ENCODE measurements at regions not wholly inside any gene's neighbourhood (a gene's known extent, or its start where the extent isn't known, plus 50 kb on each side); places are given as distances from the start of the nearest gene placed in this dataset.
A peak's percentile ranks its signal among the peaks of the same experiment; 100 is the strongest.

- Mint-ChIP-seq H3K4me1 (ENCODE audit: low read depth) (no peaks in the 10 kb centered on the region), H3K36me3 (ENCODE audit: low read depth) (no peaks in the 10 kb centered on the region), H3K27ac (no peak overlapping the region), H3K4me3 (no peak overlapping the region), H3K9me3 (no peaks in the 10 kb centered on the region), H3K27me3 (ENCODE audit: low read depth) (no peaks in the 10 kb centered on the region)
- DNase-seq (ENCODE audit: low spot score): no peak
These were observed 324.8 kb downstream of the PMP22 start for GRCh38 chr17:14940108-14940937.

GRCh38 chr17:14935845-14936485 is 329.2 kb downstream of the PMP22 start:
- Mint-ChIP-seq H3K36me3 (ENCODE audit: low read depth) (no peaks in the 10 kb centered on the region), H3K4me1 (ENCODE audit: low read depth) (no peaks in the 10 kb centered on the region), H3K27ac (no peak overlapping the region), H3K27me3 (ENCODE audit: low read depth) (no peaks in the 10 kb centered on the region), H3K9me3 (no peaks in the 10 kb centered on the region), H3K4me3 (no peak overlapping the region)
- no peak for DNase-seq (ENCODE audit: low spot score)

- Mint-ChIP-seq H3K4me1 (ENCODE audit: low read depth) (no peaks in the 10 kb centered on the region), H3K9me3 (no peaks in the 10 kb centered on the region), H3K27me3 (ENCODE audit: low read depth) (no peaks in the 10 kb centered on the region), H3K27ac (no peak overlapping the region), H3K4me3 (no peak overlapping the region), H3K36me3 (ENCODE audit: low read depth) (no peaks in the 10 kb centered on the region)
- DNase-seq (ENCODE audit: low spot score): no peak
These were observed 329.8 kb downstream of the PMP22 start for GRCh38 chr17:14935139-14935841.

GRCh38 chr17:14933676-14934075 is 331.4 kb downstream of the PMP22 start:
- no peaks in the 10 kb centered on the region for H3K4me1 Mint-ChIP-seq (ENCODE audit: low read depth)
- H3K27ac Mint-ChIP-seq: no peak overlapping the region
- no peaks in the 10 kb centered on the region for H3K36me3 Mint-ChIP-seq (ENCODE audit: low read depth)
- DNase-seq (ENCODE audit: low spot score): no peak
- no peaks in the 10 kb centered on the region for H3K27me3 Mint-ChIP-seq (ENCODE audit: low read depth)
- H3K4me3 Mint-ChIP-seq: no peak overlapping the region
- no peaks in the 10 kb centered on the region for H3K9me3 Mint-ChIP-seq

- Mint-ChIP-seq H3K4me1 (ENCODE audit: low read depth) (no peaks in the 10 kb centered on the region), H3K27me3 (ENCODE audit: low read depth) (no peaks in the 10 kb centered on the region), H3K36me3 (ENCODE audit: low read depth) (no peaks in the 10 kb centered on the region), H3K4me3 (no peak overlapping the region), H3K27ac (no peak overlapping the region), H3K9me3 (peaks cover 5% of the 10 kb centered on the region)
- peak; percentile 17 for DNase-seq (ENCODE audit: low spot score)
These were observed 338.5 kb downstream of the PMP22 start for GRCh38 chr17:14926526-14927122.

- Mint-ChIP-seq H3K36me3 (ENCODE audit: low read depth) (no peaks in the 10 kb centered on the region), H3K27ac (no peak overlapping the region)
These were observed 339.1 kb downstream of the PMP22 start for GRCh38 chr17:14926073-14926472.

GRCh38 chr17:14925498-14925897 is 339.6 kb downstream of the PMP22 start:
- Mint-ChIP-seq H3K4me3 (no peak overlapping the region), H3K9me3 (peaks cover 5% of the 10 kb centered on the region), H3K36me3 (ENCODE audit: low read depth) (no peaks in the 10 kb centered on the region), H3K27me3 (ENCODE audit: low read depth) (no peaks in the 10 kb centered on the region), H3K4me1 (ENCODE audit: low read depth) (no peaks in the 10 kb centered on the region), H3K27ac (no peak overlapping the region)
- DNase-seq (ENCODE audit: low spot score): no peak

More at GRCh38 chr17:14926073-14926472, 339.1 kb downstream of the PMP22 start:
- DNase-seq (ENCODE audit: low spot score): no peak
- H3K4me3 Mint-ChIP-seq: no peak overlapping the region
- no peaks in the 10 kb centered on the region for H3K27me3 Mint-ChIP-seq (ENCODE audit: low read depth)
- H3K4me1 Mint-ChIP-seq (ENCODE audit: low read depth): no peaks in the 10 kb centered on the region
- H3K9me3 Mint-ChIP-seq: peaks cover 5% of the 10 kb centered on the region

- H3K27ac Mint-ChIP-seq: no peak overlapping the region
- no peak for DNase-seq (ENCODE audit: low spot score)
- no peaks in the 10 kb centered on the region for H3K4me1 Mint-ChIP-seq (ENCODE audit: low read depth)
- peaks cover 5% of the 10 kb centered on the region for H3K9me3 Mint-ChIP-seq
- H3K27me3 Mint-ChIP-seq (ENCODE audit: low read depth): no peaks in the 10 kb centered on the region
- no peak overlapping the region for H3K4me3 Mint-ChIP-seq
- H3K36me3 Mint-ChIP-seq (ENCODE audit: low read depth): no peaks in the 10 kb centered on the region
These were observed 341.1 kb downstream of the PMP22 start for GRCh38 chr17:14923981-14924380.

- no peak for DNase-seq (ENCODE audit: low spot score)
These were observed 342.7 kb downstream of the PMP22 start for GRCh38 chr17:14922411-14922810.

GRCh38 chr17:14921936-14922335 is 343.2 kb downstream of the PMP22 start:
- H3K9me3 Mint-ChIP-seq: peaks cover 5% of the 10 kb centered on the region
- no peak overlapping the region for H3K4me3 Mint-ChIP-seq

More at GRCh38 chr17:14922411-14922810, 342.7 kb downstream of the PMP22 start:
- H3K27me3 Mint-ChIP-seq (ENCODE audit: low read depth): no peaks in the 10 kb centered on the region
- no peaks in the 10 kb centered on the region for H3K36me3 Mint-ChIP-seq (ENCODE audit: low read depth)
- H3K4me1 Mint-ChIP-seq (ENCODE audit: low read depth): no peaks in the 10 kb centered on the region
- no peak overlapping the region for H3K4me3 Mint-ChIP-seq
- no peak overlapping the region for H3K27ac Mint-ChIP-seq
- H3K9me3 Mint-ChIP-seq: peaks cover 5% of the 10 kb centered on the region

GRCh38 chr17:14919631-14920213 is 345.4 kb downstream of the PMP22 start:
- Mint-ChIP-seq H3K4me3 (no peak overlapping the region), H3K27ac (no peak overlapping the region), H3K36me3 (ENCODE audit: low read depth) (no peaks in the 10 kb centered on the region), H3K9me3 (peaks cover 5% of the 10 kb centered on the region), H3K4me1 (ENCODE audit: low read depth) (no peaks in the 10 kb centered on the region), H3K27me3 (ENCODE audit: low read depth) (no peaks in the 10 kb centered on the region)
- no peak for DNase-seq (ENCODE audit: low spot score)

More at GRCh38 chr17:14921936-14922335, 343.2 kb downstream of the PMP22 start:
- Mint-ChIP-seq H3K27ac (no peak overlapping the region), H3K36me3 (ENCODE audit: low read depth) (no peaks in the 10 kb centered on the region), H3K27me3 (ENCODE audit: low read depth) (no peaks in the 10 kb centered on the region), H3K4me1 (ENCODE audit: low read depth) (no peaks in the 10 kb centered on the region)
- no peak for DNase-seq (ENCODE audit: low spot score)

GRCh38 chr17:14919094-14919493 is 346.0 kb downstream of the PMP22 start:
- H3K36me3 Mint-ChIP-seq (ENCODE audit: low read depth): no peaks in the 10 kb centered on the region
- no peak overlapping the region for H3K27ac Mint-ChIP-seq
- no peaks in the 10 kb centered on the region for H3K4me1 Mint-ChIP-seq (ENCODE audit: low read depth)
- H3K9me3 Mint-ChIP-seq: peaks cover 5% of the 10 kb centered on the region
- H3K4me3 Mint-ChIP-seq: no peak overlapping the region
- no peaks in the 10 kb centered on the region for H3K27me3 Mint-ChIP-seq (ENCODE audit: low read depth)
- no peak for DNase-seq (ENCODE audit: low spot score)

GRCh38 chr17:14918540-14918939 is 346.6 kb downstream of the PMP22 start:
- H3K27ac Mint-ChIP-seq: no peak overlapping the region
- peaks cover 10% of the 10 kb centered on the region for H3K9me3 Mint-ChIP-seq
- no peaks in the 10 kb centered on the region for H3K36me3 Mint-ChIP-seq (ENCODE audit: low read depth)
- H3K4me1 Mint-ChIP-seq (ENCODE audit: low read depth): no peaks in the 10 kb centered on the region
- no peaks in the 10 kb centered on the region for H3K27me3 Mint-ChIP-seq (ENCODE audit: low read depth)
- no peak overlapping the region for H3K4me3 Mint-ChIP-seq
- no peak for DNase-seq (ENCODE audit: low spot score)

Measured in T-helper 2 cell treated with Interferon-gamma antibody and Interleukin-4, amounts not matched to agents 5 μg/mL and 100 μg/mL, for 36 hours (primary cell).